ENCODE measurements at regions not wholly inside any gene's neighbourhood (a gene's known extent, or its start where the extent isn't known, plus 50 kb on each side); places are given as distances from the start of the nearest gene placed in this dataset.

DNA sequence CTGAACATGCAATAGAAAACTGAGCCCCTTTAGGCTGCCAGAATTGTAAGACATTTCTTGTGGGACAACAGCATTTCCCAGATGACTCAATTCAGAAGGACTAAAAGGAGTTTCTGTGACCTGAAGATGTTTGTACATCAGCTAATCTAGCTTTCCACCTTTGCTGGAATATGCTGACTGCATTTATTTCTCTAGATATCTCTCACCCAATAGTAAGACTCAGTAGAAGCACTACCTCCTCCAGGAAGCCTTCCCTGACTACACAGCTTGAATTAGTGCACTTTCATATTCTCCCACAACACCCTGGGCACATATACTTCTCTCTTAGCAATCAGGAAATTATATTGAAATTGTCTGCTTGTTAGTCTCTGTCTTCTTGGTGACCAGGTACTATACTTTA, 98.1 kb upstream of the BLID start:
- CTCF ChIA-PET, result interaction anchor here (1.2 kb wide), 1 partner anchor 293 kb away, joined by 3 read pairs; no protein-coding TSS in a partner anchor
- Mint-ChIP-seq H3K4me3 (no peak overlapping the region), H3K36me3 (ENCODE audit: low read depth) (no peaks in the 10 kb centered on the region), H3K9me3 (no peaks in the 10 kb centered on the region), H3K27me3 (ENCODE audit: low read depth) (peaks cover 3% of the 10 kb centered on the region), H3K27ac (no peak overlapping the region), H3K4me1 (ENCODE audit: low read depth) (no peaks in the 10 kb centered on the region)
- DNase-seq, result no peak
- intact Hi-C loops (cut with micrococcal nuclease), result loop anchor here (10.0 kb wide), 1 partner anchor 371 kb away; no protein-coding TSS in a partner anchor

DNA sequence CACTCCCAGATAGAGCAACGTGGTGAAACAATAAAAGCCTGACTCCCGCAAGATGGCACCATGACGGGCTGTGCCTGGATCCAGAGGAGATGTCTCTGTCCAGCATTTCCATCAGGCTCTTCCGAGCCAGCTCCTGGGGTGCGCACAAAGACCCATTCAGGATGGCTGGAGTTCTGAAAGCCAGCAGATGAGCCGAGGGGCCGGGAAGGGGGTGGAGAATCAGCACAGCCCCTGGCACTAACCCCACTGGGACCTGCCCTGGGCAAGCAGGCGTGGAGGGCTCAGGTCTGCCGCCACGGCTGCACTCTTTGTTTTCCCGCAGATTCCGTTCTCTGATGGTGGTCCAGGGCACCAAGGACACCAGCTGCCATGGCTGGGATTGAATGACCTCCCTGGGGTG, 97.2 kb upstream of the BLID start:
- H3K4me3 Mint-ChIP-seq, result no peak overlapping the region
- CTCF ChIA-PET, result interaction anchor here (0.7 kb wide), 1 partner anchor 399 kb away, joined by 6 read pairs; no protein-coding TSS in a partner anchor
- DNase-seq, result no peak
- H3K4me1 Mint-ChIP-seq (ENCODE audit: low read depth), result no peaks in the 10 kb centered on the region
- peaks cover 3% of the 10 kb centered on the region for H3K27me3 Mint-ChIP-seq (ENCODE audit: low read depth)
- H3K27ac Mint-ChIP-seq, result no peak overlapping the region
- H3K9me3 Mint-ChIP-seq, result no peaks in the 10 kb centered on the region
- H3K36me3 Mint-ChIP-seq (ENCODE audit: low read depth), result no peaks in the 10 kb centered on the region
- intact Hi-C loops (cut with micrococcal nuclease), result loop anchor here (10.0 kb wide), 1 partner anchor 372 kb away; no protein-coding TSS in a partner anchor

DNA sequence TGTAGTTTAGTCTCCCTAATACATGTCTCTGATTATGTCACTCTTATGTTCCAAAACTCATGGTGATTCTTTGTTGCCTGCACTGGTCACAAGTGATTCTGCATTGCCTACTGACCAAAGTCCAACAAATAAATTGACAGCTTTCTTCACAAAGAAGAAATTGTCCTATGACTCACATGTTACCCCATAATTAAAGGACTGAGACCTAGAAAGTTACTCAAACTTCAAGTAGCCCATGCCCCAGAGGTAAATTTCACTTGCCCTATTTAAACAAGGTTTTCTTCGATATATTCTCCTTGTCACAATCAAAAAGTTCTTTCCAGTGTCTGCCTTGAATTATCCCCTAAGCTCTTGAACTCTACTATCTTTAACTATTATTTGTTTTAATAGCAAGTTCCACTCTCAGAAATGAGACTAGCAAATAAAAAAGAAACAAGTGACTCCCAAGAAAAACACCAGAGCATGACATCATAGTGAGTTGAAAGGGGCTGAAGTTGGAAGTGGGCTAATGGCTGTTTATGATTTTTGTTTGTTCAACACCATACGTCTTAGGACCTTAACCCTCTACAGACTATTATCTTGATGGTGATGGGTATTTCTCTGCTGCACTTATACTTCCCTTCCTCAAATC, 94.5 kb upstream of the BLID start:
- Mint-ChIP-seq H3K4me3 (no peak overlapping the region), H3K36me3 (ENCODE audit: low read depth) (no peaks in the 10 kb centered on the region), H3K9me3 (no peaks in the 10 kb centered on the region), H3K27ac (no peak overlapping the region), H3K4me1 (ENCODE audit: low read depth) (no peaks in the 10 kb centered on the region), H3K27me3 (ENCODE audit: low read depth) (peaks cover 6% of the 10 kb centered on the region)
- CTCF ChIA-PET, result no interaction called here
- no peak for DNase-seq
- intact Hi-C loops (cut with micrococcal nuclease), result loop anchor here (10.0 kb wide), 1 partner anchor 374 kb away; no protein-coding TSS in a partner anchor

DNA sequence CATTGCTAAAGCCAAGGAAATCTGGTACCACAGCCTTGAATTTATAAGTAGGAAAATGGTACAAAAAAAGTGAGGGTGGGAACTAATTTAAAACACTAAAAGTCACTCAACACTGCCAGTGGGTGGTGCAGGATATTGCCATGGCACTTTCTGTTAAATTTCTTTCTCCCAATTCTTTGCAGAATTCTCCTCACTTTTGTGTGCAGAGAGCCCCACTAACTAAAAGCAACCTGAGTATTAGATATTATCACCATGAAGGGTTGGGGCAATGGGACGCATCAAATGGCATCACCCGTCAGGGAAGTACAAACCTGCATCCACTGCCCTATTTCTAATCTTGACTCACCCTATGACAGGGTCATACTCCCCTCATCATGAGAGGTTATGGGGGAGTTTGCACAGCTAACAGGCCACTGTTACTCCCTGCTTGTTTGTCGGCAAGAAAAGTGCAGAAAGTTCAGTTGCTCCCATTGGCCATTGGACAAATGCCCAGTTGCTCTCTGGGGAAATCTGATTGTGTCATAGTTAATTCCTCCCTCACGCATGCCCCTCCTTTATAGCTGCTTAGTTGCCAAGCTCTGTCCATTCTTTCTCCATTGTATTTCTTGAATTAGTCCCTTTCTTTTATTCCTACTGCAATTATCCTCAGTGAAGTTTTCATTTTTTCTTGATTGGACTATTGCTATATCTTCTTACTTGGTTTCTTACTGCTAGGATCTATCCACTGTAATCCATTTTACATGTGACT, 93.8 kb upstream of the BLID start:
- H3K36me3 Mint-ChIP-seq (ENCODE audit: low read depth), result no peaks in the 10 kb centered on the region
- intact Hi-C loops (cut with micrococcal nuclease), result loop anchor here (10.0 kb wide), 1 partner anchor 375 kb away; no protein-coding TSS in a partner anchor
- CTCF ChIA-PET, result no interaction called here

DNA sequence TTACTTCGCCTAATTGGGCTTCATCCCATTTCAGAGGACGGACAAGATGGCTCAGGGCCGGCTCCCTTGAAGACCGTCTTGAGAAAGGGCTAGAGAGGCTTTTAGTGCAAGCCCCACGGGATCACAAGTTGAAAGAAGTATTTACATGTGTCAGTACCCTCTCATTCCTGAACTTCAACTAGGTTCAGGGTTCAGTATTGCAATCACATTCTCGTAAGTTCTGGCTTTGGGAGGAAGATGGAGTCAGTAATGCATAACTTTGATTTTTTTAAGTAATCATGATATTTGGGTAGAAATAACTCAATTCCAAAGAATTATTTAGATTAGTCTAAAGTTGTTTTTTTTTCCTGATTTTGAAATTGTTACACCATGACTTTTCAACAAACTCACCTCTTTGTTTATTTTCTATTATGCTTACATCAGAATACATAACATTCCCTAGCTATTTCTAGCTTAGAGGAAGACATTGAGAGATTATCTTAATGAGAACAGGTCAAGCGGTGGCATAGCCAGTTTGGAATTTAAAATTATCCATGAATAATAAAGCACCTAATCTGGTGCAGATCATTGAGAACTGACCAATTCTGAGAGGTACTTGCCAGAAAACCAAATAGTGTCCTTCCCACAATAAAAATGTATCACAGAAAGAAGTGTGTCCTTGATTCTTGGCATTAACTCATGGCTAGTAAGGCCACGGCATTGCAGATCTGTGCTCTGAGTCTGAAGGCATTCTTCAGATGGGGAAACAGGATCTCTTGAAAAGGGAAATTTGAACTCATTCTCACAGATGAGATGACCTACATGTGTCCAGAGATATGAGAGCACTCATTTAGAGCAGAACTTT, 92.1 kb upstream of the BLID start:
- H3K27ac Mint-ChIP-seq, result no peak overlapping the region
- CTCF ChIA-PET, result no interaction called here
- H3K4me3 Mint-ChIP-seq, result no peak overlapping the region
- no peaks in the 10 kb centered on the region for H3K4me1 Mint-ChIP-seq (ENCODE audit: low read depth)
- H3K9me3 Mint-ChIP-seq, result no peaks in the 10 kb centered on the region
- DNase-seq, result no peak
- no peaks in the 10 kb centered on the region for H3K36me3 Mint-ChIP-seq (ENCODE audit: low read depth)
- H3K27me3 Mint-ChIP-seq (ENCODE audit: low read depth), result peaks cover 16% of the 10 kb centered on the region
- intact Hi-C loops (cut with micrococcal nuclease), result no loop called here

More for the DNA sequence above, 93.8 kb upstream of the BLID start:
- H3K4me1 Mint-ChIP-seq (ENCODE audit: low read depth), result no peaks in the 10 kb centered on the region
- no peak for DNase-seq
- no peak overlapping the region for H3K4me3 Mint-ChIP-seq
- no peak overlapping the region for H3K27ac Mint-ChIP-seq
- peaks cover 7% of the 10 kb centered on the region for H3K27me3 Mint-ChIP-seq (ENCODE audit: low read depth)
- H3K9me3 Mint-ChIP-seq, result no peaks in the 10 kb centered on the region

DNA sequence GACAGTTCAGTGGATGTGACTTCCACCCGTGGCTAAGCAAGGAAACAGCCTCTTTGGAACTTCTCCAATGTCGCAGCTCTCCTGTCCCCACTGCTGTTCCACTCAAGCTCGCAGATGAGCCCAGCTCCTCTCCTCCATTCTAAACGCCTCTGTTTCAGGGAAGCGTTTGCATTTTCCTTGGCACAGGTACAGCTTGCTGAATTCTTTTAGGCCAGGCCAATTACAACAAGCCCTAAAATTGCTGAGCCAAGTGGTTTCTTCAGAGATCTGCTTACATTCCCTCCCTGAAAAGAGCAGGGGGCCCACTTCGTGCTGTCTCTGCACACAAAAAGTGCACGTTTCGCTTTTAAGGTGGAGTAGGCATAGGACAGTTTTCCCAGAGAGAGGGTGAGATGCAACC, 91.5 kb upstream of the BLID start:
- Mint-ChIP-seq H3K4me1 (ENCODE audit: low read depth) (no peaks in the 10 kb centered on the region), H3K4me3 (no peak overlapping the region), H3K27ac (no peak overlapping the region), H3K36me3 (ENCODE audit: low read depth) (no peaks in the 10 kb centered on the region), H3K27me3 (ENCODE audit: low read depth) (peaks cover 22% of the 10 kb centered on the region), H3K9me3 (no peaks in the 10 kb centered on the region)
- no peak for DNase-seq
- intact Hi-C loops (cut with micrococcal nuclease), result no loop called here
- CTCF ChIA-PET, result no interaction called here

DNA sequence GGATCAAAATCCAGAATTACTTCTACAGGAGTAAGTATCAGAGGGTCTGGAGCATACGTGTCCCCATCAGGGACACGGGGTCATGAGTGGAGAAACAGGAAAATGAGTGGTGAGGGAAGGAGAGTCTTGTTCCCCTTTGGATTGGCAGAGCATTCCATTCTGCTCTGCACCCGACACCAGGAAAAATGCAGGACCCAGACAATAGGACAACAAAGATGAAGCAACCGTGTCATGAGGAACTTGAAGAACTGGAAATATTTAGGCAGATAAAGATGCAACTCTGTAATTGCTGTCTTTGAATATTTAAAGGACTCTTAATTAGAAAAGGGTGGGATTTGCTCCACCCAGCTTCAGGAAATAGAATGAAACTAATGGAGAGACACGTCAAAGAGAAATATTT, 89.0 kb upstream of the BLID start:
- Mint-ChIP-seq H3K9me3 (no peaks in the 10 kb centered on the region), H3K4me1 (ENCODE audit: low read depth) (no peaks in the 10 kb centered on the region), H3K27ac (no peak overlapping the region), H3K4me3 (no peak overlapping the region), H3K36me3 (ENCODE audit: low read depth) (no peaks in the 10 kb centered on the region), H3K27me3 (ENCODE audit: low read depth) (peaks cover 24% of the 10 kb centered on the region)
- no peak for DNase-seq
- CTCF ChIA-PET, result interaction anchor here (3.6 kb wide), 1 partner anchor 11 kb away, joined by 8 read pairs; no protein-coding TSS in a partner anchor
- intact Hi-C loops (cut with micrococcal nuclease), result no loop called here

DNA sequence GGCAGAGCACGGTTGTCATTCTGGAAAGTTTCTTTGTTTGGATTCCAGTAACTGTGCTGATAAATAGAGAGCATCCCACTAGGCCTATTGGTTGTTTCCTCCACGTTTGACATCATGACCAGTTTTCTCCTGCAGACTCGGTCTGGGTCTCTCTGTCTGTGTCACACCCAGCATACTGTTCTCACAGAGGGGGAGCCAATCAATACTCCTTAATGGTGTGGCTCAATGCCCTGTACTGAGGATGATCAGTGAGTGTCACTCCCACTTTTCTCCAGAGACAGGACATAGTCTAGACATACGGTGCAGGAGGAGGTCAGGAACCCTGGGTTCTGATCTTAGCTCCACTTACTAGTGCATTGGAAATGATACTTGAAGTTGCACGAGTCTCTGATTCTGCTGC, 88.2 kb upstream of the BLID start:
- intact Hi-C loops (cut with micrococcal nuclease), result no loop called here
- no peaks in the 10 kb centered on the region for H3K36me3 Mint-ChIP-seq (ENCODE audit: low read depth)
- no peak overlapping the region for H3K4me3 Mint-ChIP-seq
- CTCF ChIA-PET, result interaction anchor here (0.8 to 3.6 kb wide), 8 partner anchors 11 to 549 kb away, joined by 3 to 13 read pairs (median 4); no protein-coding TSS in a partner anchor
- no peaks in the 10 kb centered on the region for H3K9me3 Mint-ChIP-seq
- H3K27me3 Mint-ChIP-seq (ENCODE audit: low read depth), result peaks cover 24% of the 10 kb centered on the region
- no peak overlapping the region for H3K27ac Mint-ChIP-seq
- DNase-seq, result no peak
- no peaks in the 10 kb centered on the region for H3K4me1 Mint-ChIP-seq (ENCODE audit: low read depth)

DNA sequence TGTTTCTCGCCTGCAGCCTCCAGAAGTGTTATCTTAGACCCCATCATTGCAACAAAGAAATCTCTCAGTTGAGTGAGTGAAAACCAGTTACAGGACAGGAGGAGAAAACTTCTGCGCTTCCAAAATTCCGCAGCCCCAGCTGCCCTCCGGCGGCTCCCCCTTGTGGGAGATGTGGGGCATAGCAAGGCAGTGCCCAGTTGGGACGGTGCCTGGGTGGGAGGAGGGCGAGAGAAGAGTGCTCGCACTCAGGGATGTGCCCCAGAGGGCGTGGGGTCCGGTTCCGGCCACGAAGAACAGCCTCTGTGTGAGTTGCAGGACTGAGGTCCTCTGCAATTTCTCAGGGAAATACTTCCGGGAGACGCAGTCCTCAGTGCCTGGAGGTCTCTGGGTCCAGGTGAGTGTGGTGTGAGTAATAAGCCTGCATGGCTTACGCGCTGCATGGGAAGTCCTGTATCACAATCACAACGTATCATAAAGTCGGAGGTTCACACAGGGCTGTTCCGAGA, 87.0 kb upstream of the BLID start:
- H3K27me3 Mint-ChIP-seq (ENCODE audit: low read depth), result peaks cover 24% of the 10 kb centered on the region
- DNase-seq, result peak; percentile 60
- H3K36me3 Mint-ChIP-seq (ENCODE audit: low read depth), result no peaks in the 10 kb centered on the region
- intact Hi-C loops (cut with micrococcal nuclease), result loop anchor here (1.0 to 2.0 kb wide), 3 partner anchors 94 to 884 kb away; no protein-coding TSS in a partner anchor
- H3K4me1 Mint-ChIP-seq (ENCODE audit: low read depth), result no peaks in the 10 kb centered on the region
- no peak overlapping the region for H3K4me3 Mint-ChIP-seq
- CTCF ChIA-PET, result interaction anchor here (0.6 to 3.6 kb wide), 12 partner anchors 13 to 548 kb away, joined by 3 to 13 read pairs (median 3); no protein-coding TSS in a partner anchor
- no peak overlapping the region for H3K27ac Mint-ChIP-seq
- H3K9me3 Mint-ChIP-seq, result no peaks in the 10 kb centered on the region

DNA sequence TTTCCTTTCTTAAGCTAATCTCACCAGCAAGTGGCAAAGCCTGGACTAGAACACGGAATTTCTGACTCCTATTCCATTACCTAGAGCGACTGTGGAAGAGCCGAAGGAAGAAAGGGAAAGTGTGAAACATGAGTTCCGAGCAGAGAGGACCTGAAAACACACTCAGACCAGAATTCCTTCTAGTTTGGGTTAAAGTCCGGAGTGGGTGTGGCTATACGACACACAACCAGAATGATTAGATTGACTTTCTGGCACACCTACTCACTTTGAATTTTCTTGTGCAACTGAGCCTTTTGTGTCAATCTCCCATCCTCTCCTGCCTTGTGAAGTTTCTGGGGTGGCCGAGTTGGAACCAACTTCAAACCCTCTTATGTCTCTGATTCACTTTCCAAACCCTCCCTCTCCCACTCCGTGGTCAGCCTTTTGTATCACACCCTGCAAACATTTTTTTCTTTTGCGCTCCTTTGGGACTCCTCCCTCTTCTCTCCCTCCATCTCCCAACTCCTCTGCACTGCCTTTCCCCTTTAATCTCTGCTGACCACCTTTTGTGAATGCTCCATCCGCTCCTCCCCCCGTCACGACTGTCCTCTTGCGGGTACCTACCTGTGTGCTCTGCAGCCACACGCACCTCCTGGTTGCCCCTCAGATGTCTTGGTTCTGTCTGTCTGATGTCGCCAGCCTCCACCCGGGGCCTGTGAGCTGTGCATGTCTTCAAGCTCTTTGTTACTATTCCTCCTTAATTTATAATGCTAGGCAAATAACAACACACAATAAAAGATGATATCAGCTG, 86.3 kb upstream of the BLID start:
- H3K27ac Mint-ChIP-seq, result no peak overlapping the region
- peaks cover 28% of the 10 kb centered on the region for H3K27me3 Mint-ChIP-seq (ENCODE audit: low read depth)
- no peaks in the 10 kb centered on the region for H3K4me1 Mint-ChIP-seq (ENCODE audit: low read depth)
- DNase-seq, result no peak
- no peaks in the 10 kb centered on the region for H3K9me3 Mint-ChIP-seq
- intact Hi-C loops (cut with micrococcal nuclease), result loop anchor here (2.0 kb wide), 1 partner anchor 94 kb away; no protein-coding TSS in a partner anchor
- CTCF ChIA-PET, result interaction anchor here (0.6 to 3.6 kb wide), 9 partner anchors 13 to 547 kb away, joined by 3 to 13 read pairs (median 3); no protein-coding TSS in a partner anchor
- H3K4me3 Mint-ChIP-seq, result no peak overlapping the region
- no peaks in the 10 kb centered on the region for H3K36me3 Mint-ChIP-seq (ENCODE audit: low read depth)

DNA sequence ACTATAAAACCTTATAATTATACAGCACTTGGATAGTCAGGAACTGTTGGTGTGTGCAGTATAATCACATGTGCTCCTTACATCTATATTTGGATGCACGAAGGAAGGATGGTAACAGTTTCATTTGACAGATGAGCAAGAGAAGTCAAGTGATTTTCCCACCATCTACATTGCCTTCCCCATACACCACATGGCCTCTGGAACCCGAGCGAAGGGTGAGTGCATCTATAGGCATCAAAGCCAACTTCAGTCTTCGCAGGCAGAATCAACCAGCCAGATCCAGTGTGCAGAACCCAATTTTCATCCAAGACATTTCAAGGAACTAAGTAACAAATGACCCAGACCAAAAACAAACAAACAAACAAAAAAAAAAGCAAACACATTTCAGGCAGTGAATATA, 85.1 kb upstream of the BLID start:
- CTCF ChIA-PET, result interaction anchor here (0.6 to 3.6 kb wide), 5 partner anchors 14 to 652 kb away, joined by 3 to 8 read pairs (median 3); no protein-coding TSS in a partner anchor
- no peak for DNase-seq
- H3K27ac Mint-ChIP-seq, result no peak overlapping the region
- no peaks in the 10 kb centered on the region for H3K36me3 Mint-ChIP-seq (ENCODE audit: low read depth)
- H3K4me3 Mint-ChIP-seq, result no peak overlapping the region
- no peaks in the 10 kb centered on the region for H3K4me1 Mint-ChIP-seq (ENCODE audit: low read depth)
- intact Hi-C loops (cut with micrococcal nuclease), result no loop called here
- H3K9me3 Mint-ChIP-seq, result no peaks in the 10 kb centered on the region
- H3K27me3 Mint-ChIP-seq (ENCODE audit: low read depth), result peaks cover 24% of the 10 kb centered on the region

Measured in activated naive CD4-positive, alpha-beta T cell treated with anti-CD3 and anti-CD28 coated beads for 36 hours (primary cell).